Heart left ventricle (tissue), 13 donors: ENCODE measurements at regions not wholly inside any gene's neighbourhood (a gene's known extent, or its start where the extent isn't known, plus 50 kb on each side); places are given as distances from the start of the nearest gene placed in this dataset.

Source experiments
- CTCF ChIP-seq, 12 donors: fragments of 200-600 bp; sonication (generic) in 4 of 12; IDR thresholded peaks; one replicate each; pipeline versions ENCODE4 v1.5.0 to v1.8.0; 2018 to 2022; ENCODE audit warnings: antibody characterized with exemption in 12 of 12, mild to moderate bottlenecking in 5 of 12
- POLR2A ChIP-seq, 2 donors: fragments of 450-650 bp; IDR thresholded peaks; one replicate each; pipeline ENCODE4 v1.6.1; 2017; ENCODE audit warnings: antibody characterized with exemption in 2 of 2, mild to moderate bottlenecking in 2 of 2, moderate library complexity in 2 of 2
- donor health status: ischemic (EF 13 %, LVEDD 7.1; RV severe dilation, severe dysfunction).
- donor health status: DM: no; HTN: yes; CAD: no.
- donor health status: DM: no; HTN: no; CAD: no.
- donor health status: ischemic (EF 25% LVEDD 6.9; RV normal size, moderate dysfunction).
- donor health status: ischemic (EF 25% LVEDD 5.7; RV mildly dilated, moderate dysfunction).
- donor health status: ischemic (EF 35%, LVEDD 5.7; RV mildly dilated, moderate dysfunction).
- donor health status: nonischemic (EF 11% LVEDD 7.7; RV severe dilation, severe dysfunction).
- donor health status: DM: yes; HTN: yes; CAD: no.
- donor health status: PGD.
- donor health status: ischemic (EF 29% LVEDD 5.4; RV normal size, mild dysfunction).
- donor health status: nonischemic (EF 23%, LVEDD 6.1; RV moderate dilation, normal function).

GRCh38 chr4:84413480-84413879, 85.6 kb downstream of the NKX6-1 start:
- TF ChIP-seq POLR2A (IDR thresholded peaks at IDR 0.05) (no peak), CTCF (IDR thresholded peaks at IDR 0.05) (no peak)
